ENCODE measurements at regions not wholly inside any gene's neighbourhood (a gene's known extent, or its start where the extent isn't known, plus 50 kb on each side); places are given as distances from the start of the nearest gene placed in this dataset.

DNA sequence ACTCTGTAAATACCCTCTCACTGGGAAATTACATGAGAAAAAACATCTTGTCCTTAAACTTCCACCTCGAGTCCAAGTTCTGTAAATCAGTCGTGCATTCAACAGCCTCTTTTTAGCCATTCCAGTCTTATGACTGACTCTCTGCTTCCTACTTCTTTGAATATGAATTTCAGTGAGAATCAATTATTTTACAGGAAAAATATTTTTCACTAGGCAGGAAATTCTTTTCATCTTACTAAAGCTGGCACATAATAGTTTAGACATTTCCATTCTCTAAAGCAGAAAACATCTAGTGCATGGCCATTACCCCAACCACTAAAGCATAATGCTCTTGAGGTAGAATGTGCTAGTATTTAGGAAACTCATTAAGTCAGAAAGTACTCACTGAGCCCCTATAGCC, 565.7 kb upstream of the FAT1 start:
- no peak for TF ChIP-seq YY1 (IDR thresholded peaks at IDR 0.05; ENCODE audit: insufficient read depth, insufficient read length)
- no peak for TF ChIP-seq SUZ12 (IDR thresholded peaks at IDR 0.05; ENCODE audit: extremely low read depth, insufficient read depth, insufficient read length)
- no peak for TF ChIP-seq ZNF274 (IDR thresholded peaks at IDR 0.05; ENCODE audit: low read depth, low read length)

Measured in NT2/D1 (cell line).